ENCODE measurements at regions not wholly inside any gene's neighbourhood (a gene's known extent, or its start where the extent isn't known, plus 50 kb on each side); places are given as distances from the start of the nearest gene placed in this dataset.
"Not testable (repeated sequence)": the region's sequence is repeated elsewhere in the genome, so short reads cannot be mapped to it uniquely, and the experiment has no call there.

DNA sequence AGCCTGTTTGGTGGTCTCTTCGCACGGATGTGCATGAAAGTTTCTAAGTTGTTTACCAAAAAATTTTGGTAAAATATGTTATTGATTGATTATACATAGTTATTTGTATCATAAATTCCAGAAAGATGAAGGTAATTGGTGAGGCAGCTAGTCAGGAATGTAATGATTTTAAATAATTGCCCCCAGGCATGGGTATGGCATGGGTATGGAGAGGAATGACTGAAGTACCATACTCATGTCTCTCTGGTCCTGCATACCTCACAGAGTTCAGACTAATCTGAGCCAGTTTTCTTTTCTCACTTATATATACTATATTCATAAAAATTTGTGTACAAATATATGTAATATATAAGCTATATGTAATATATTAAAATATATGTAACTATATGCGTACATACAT, 329.0 kb upstream of the TECRL start:
- no peak for DNase-seq (ENCODE audit: low read depth in 3 of 3, low spot score in 2 of 3)

DNA sequence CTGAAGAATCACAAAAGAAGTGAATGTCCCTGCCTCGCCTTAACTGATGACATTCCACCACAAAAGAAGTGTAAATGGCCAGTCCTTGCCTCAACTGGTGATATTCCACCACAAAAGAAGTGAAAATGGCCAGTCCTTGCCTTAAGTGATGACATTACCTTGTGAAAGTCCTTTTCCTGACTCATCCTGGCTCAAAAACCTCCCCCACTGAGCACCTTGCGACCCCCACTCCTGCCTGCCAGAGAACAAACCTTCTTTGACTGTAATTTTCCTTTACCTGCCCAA, 328.5 kb upstream of the TECRL start:
- not testable (repeated sequence) for DNase-seq (ENCODE audit: low read depth in 3 of 3, low spot score in 2 of 3)

DNA sequence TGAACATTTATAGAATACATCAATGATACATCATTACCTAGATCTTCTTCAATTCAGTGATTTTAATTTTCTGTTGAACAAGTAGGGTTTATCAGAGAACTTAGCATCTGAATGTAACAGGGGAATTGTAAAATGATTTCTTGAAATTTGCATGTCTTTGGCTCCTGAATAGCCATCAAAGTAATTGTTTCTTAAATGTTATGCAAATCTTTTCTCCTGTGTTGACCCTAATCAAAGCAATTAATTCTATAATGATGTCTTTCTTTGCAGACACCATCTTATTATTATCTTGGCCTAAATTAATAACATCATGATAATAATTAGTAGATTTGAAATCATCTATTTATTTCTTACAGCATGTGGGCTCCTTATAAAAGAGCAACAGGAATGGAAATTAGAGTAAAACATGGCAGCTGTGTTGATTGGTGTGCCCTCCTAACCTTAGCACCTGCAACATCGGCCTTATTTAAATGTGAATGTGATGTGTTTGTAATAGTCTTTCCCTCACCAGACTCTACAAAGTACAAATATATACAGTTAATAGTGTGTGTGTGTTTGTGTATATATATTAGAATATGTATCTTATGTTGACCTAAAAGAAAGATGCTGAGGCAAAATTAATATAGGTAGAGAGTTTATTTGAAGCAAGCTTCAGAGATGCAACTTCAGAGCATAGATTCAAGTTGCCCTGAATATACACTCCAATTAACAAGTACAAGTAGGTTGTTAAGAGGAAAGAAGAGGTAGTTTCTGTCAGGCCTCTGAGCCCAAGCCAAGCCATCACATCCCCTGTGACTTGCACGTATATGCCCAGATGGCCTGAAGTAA, 328.0 kb upstream of the TECRL start:
- no peak for DNase-seq (ENCODE audit: low read depth in 3 of 3, low spot score in 2 of 3)

DNA sequence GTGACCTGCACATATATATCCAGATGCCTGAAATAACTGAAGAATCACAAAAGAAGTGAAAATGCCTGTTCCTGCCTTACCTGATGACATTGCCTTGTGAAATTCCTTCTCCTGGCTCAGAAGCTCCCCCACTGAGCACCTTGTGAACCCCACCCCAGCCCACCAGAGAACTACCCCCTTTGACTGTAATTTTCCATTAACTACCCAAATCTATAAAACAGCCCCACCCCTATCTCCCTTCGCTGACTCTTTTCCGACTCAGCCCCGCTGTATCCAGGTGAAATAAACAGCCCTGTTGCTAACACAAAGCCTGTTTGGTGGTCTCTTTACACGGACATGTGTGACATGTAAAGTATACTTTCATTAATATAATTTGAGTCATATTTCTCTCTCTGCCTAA, 320.3 kb upstream of the TECRL start:
- DNase-seq (ENCODE audit: low read depth in 3 of 3, low spot score in 2 of 3): no peak

DNA sequence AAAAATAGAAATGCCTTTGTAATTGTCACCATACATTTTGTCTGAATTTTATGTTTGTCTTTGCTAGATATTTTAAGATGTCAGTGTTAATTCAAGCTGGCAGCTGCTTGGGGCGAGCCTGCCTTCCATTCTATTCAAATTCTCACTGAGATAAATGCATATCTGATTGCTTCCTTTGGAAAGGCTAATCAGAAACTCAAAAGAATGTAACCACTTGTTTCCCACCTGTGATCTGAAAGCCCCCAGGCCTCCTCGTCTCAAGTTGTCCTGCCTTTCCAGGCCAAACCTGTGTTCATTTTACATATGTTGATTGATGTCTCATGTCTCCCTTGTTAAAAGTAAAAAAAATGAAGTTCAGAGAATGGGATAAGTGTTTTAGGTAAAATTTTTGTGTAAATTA, 318.7 kb upstream of the TECRL start:
- DNase-seq (ENCODE audit: low read depth in 3 of 3, low spot score in 2 of 3): no peak

DNA sequence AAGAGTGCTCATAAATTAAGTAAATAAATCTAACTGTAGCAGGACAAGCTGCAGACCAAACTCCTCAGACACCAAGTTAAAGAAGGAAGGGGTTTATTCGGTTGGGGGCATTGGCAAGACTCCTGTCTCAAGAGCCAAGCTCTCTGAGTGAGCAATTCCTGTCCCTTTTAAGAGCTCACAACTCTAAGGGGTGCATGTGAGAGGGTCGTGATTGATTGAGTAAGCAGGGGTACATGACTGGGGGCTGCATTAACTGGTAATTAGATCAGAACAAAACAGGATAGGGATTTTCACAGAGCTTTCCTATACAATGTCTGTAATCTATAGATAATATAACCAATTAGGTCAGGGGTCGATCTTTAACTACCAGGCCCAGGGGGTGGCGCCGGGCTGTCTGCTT, 318.1 kb upstream of the TECRL start:
- DNase-seq (ENCODE audit: low read depth in 3 of 3, low spot score in 2 of 3): not testable (repeated sequence)

DNA sequence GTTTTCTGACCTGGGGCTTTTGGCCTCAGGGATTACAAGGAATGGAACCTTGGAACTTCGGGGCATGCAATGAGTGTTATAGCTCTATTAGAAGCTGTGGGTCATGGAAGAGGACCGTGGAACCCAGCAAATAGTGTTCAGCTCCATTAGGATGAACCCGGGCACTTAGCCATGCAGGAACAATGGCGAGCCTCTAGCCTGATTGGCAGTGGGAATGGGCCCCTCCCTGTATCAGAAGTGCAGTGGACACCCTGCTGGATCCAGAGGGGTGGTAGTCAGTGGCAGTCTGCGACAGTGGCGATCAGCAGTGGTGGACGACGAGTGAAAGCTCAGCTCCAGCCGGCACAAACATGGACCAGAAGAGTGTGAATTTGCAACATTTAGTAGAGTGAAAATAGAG, 315.4 kb upstream of the TECRL start:
- no peak for DNase-seq (ENCODE audit: low read depth in 3 of 3, low spot score in 2 of 3)

DNA sequence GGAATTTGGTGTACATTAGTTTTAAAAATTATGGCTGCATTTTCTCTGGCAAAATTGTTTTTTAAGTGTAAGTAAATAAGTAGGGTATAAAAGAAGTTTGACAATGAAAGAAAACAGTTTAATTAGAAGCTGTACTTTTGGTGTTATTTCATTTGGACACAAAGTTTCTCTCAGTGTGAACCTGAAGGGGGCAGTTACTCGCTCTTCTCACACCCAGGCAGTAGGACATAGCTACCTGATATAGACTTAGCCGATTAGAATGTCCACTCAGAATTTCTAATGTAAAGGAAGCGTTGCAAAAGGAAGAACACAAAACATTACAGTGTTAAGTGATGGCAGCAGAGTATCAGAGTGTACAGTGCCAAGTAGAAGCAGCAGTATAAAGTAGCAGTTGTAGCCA, 311.9 kb upstream of the TECRL start:
- no peak for DNase-seq (ENCODE audit: low read depth in 3 of 3, low spot score in 2 of 3)

DNA sequence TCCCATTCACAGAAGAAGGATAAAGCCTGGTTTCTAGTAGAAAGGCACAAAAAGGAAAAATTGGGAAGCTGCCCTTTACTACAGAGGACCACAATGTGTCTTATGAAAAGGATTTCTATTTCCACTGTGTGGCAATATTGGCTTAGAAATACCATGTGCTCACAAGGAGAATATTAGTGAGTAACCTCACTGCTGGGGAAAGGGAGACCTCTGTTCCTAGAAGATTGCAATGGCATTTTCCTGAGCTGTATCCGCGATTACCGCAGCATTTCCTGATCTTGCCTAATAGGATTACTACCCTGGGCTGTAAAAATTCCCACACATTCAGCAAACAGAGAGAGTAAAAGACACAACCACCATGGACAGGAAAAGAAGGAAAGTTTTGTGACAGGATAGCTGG, 308.8 kb upstream of the TECRL start:
- DNase-seq (ENCODE audit: low read depth in 3 of 3, low spot score in 2 of 3): no peak

DNA sequence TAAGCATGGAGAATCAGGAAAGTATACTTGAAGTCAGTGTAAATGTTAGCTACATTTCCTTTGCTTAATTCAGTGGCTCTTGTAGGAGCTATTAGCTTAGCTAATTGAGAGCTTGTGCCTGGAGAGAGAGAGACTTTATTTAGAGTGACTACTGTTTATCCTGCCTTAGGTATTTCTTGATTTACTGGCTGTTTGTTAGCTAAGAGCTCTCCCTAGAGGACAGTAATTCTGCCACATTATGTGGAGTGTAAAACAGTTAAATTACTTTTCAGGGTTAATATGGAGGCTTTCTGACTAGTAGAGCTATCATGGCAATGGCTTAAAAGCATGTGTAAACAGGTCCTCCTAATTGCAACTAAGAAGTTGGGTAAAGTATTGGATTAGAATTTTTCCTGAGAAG, 306.5 kb upstream of the TECRL start:
- no peak for DNase-seq (ENCODE audit: low read depth in 3 of 3, low spot score in 2 of 3)

DNA sequence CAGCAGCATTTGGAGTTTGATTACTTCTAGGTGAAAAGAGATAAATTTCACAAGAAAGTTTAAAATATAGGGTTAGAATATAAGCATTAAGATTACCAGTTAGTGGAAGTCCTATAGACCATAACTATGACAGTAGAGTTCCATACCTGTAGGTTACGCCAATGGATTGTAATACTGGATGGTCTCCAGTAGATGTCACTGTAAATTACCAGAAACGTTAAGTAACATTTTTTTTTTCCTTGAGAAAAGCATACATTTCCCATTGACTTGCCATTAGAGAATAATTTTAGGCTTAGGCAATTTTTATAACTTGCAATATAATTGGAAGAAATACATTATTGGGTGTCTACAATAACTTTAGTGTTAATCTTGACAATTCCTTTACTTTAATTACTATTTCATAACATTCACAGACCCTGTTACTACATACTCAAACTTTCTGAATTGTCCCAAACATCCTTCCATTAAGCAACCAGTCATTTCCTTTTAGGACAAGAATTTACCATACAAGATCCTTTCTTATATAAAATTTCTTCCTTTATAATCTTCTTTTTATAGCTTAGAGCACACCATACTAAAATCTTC, 304.1 kb upstream of the TECRL start:
- no peak for DNase-seq (ENCODE audit: low read depth in 3 of 3, low spot score in 2 of 3)

DNA sequence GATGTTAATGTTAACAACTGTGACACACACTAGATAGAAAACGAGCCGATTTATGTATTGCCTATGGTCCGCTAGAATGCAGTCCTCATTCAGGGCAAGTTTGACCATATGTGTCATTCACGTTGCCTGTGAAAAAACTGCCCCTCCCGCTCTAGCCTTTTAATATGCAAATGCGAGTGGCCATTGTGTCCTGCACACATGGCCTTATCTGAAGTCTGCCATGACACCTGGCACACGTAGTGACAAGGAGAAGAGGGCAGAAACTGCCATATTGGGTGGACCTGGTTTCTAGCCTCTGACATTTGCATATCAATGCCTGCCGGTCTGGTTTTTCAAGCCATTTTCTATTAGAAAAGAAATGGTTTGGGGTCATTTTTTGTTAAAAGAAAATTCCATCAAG, 303.3 kb upstream of the TECRL start:
- DNase-seq (ENCODE audit: low read depth in 3 of 3, low spot score in 2 of 3): no peak

DNA sequence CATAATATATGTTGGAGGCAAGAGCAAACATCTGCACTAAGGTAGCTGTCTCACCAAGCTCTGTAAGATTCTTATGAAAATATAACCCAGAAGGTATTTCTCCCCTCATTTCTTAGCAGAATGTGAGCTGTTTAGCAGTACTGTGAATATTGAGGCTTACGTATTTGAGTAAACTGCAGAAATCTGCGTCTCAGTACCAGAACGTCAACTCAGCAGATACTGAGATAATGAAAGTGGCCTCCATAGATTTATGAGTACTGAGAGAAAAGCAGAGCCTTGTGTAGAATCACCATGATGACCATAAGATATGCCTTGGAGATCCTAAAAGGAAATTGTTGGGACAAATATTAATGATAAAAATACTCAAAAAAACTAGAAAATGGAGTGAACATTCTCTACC, 296.7 kb upstream of the TECRL start:
- no peak for DNase-seq (ENCODE audit: low read depth in 3 of 3, low spot score in 2 of 3)

DNA sequence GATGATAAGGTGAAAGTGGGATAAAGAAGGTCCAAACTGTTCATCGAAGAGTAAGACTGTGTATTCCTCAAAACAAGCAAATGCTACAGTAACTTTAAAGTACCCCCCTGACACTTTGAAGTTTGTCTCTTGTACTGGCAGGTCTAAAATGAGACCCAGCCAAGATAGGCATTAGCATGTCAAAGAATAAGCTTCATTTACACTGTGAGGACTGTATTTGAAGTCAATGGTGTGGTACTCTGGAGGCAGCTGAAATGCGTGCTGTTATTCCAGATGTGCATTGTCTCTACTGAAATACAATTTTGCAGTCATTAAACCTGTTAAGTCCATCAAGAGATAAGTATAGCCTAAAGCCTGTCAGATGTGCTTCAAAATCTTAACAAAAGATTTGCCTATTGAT, 288.9 kb upstream of the TECRL start:
- DNase-seq (ENCODE audit: low read depth in 3 of 3, low spot score in 2 of 3): no peak

DNA sequence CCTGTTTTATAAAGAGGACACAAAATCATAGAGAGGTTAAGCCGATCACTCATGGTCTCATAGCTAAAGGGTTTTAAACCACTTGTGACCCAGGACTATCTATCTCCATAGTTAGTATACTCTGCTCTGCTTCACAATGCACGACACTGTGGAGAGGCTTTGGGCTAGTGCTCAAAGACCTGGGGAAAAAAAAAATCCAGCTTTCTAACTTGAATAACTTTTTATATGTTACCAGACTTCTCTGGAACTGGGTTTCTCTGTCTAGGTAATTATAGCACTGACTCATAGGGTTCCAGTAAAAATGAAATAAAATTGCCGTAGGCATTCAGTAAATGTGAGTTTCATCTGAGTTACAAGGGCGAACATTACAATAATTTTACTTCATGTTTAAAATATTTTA, 273.7 kb upstream of the TECRL start:
- no peak for DNase-seq (ENCODE audit: low read depth in 3 of 3, low spot score in 2 of 3)

DNA sequence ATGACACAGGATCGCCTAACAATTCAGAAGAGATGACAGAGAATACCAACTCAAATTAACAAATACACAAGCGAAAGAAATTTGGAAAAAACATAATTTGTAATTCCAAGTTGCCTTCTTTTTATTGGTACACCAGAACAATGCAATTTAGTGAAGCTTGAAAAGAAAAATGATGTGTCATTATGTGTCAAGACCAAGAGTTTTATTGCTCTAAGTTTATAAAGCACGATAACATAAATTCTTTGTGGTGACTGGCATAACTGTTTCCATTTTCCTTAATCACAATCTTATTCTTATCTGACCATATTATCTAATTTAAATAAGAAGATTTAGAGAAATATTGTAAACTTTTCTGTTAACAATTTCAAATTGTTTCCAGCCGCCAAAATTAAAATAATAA, 273.2 kb upstream of the TECRL start:
- no peak for DNase-seq (ENCODE audit: low read depth in 3 of 3, low spot score in 2 of 3)

DNA sequence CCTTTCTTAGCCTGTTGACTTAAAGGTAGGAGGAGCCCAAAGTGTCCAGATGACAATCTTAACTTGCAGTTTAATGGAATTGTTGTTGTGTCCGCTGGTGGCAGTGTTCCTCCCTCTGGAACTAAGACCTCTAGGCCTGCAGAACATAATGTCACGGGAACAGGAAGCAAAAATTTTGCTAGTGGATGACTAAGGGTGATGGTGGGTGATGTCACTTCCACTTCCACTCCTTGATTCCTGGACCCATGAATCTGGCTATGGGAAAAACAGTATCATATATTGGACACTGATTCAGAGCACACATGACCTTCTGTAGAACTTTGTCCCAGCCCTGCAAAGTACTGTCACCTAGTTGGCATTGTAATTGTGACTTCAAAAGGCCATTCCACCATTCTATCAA, 263.9 kb upstream of the TECRL start:
- DNase-seq (ENCODE audit: low read depth in 3 of 3, low spot score in 2 of 3): not testable (repeated sequence)

DNA sequence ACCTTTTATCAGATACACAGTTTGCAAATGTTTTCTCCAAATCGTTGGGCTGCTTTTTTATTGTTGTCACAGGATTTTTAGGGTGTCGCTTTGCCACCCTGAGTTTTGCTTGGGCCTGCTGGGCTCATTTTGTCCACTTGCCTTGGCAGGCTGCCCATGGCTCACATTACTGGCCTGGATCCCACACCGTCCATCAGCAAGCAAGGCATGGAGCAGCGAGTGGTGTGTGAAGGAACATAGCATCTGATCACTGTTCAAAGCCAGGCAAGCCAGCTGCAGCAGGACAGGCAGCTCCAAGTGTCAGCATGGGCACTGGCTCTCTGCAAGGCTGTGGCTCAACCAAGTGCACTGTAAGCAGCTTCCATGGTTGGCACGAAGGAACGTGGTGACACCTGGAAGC, 261.4 kb upstream of the TECRL start:
- no peak for DNase-seq (ENCODE audit: low read depth in 3 of 3, low spot score in 2 of 3)

DNA sequence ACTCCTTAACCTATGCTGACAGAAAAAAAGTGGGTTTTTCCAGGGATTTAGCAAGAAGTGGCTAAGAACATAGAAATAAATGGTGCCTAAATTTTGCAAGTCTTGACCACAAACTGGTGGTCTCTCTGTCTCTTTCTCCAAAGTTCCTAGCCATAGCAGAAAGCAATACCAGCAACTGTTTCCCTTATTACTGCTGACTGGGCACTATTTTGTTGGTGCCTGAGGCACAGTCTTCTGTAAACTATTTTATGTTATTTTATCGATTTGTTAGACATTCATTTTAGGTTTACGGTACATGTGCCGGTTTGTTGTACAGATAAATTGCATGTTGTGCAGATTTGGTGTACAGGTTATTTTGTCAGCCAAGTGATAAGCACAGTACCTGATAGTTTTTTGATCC, 234.6 kb upstream of the TECRL start:
- no peak for DNase-seq (ENCODE audit: low read depth in 3 of 3, low spot score in 2 of 3)

DNA sequence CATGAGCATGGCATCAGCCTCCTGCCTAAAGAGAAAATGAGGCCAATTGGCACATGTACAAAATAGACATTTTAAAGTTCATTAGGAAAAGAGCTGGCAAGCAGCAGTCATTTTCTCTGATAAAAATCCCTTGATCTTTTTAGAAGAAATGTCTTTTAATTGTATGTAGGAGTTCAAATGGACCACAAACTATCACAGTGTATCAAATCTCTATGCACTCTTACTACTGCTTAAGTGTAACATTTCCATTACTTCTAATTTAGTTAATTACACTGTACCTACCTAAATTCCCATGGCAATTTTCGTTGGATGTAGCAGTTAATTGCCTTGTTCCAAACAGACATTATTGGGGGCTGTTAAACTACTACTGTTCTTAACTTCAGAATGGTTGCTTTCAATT, 233.7 kb upstream of the TECRL start:
- no peak for DNase-seq (ENCODE audit: low read depth in 3 of 3, low spot score in 2 of 3)

DNA sequence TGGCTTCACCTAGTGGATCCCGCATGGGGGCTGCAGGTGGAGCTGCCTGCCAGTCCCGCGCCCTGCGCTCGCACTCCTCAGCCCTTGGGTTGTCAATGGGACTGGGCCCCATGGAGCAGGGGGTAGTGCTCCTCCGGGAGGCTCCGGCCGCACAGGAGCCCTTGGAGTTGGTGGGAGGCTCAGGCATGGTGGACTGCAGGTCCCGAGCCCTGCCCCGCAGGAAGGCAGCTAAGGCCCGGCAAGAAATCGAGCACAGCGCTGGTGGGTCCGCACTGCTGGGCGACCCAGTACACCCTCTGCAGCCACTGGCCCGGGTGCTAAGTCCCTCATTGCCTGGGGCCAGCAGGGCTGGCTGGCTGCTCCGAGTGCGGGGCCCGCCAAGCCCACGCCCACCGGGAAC, 231.2 kb upstream of the TECRL start:
- DNase-seq (ENCODE audit: low read depth in 3 of 3, low spot score in 2 of 3): not testable (repeated sequence)

DNA sequence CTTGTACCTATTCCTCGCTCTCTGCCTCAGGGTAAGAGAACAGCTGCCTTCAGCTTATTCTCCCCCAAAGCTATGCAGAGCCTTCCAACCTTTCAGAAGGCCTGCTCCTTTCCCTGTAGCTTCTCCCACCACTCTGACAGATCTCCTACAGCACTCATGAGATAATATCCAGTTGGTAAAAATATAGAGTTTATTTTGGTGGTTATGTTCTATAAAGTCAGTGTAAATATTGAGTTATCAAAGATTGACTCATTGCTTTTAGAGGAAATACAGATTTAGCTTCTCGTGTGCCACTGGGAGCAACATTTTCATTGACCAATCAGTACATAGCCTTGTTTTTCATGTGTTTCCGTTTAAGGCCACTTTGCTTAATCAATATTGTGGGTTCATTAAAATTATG, 216.2 kb upstream of the TECRL start:
- no peak for DNase-seq (ENCODE audit: low read depth in 3 of 3, low spot score in 2 of 3)

DNA sequence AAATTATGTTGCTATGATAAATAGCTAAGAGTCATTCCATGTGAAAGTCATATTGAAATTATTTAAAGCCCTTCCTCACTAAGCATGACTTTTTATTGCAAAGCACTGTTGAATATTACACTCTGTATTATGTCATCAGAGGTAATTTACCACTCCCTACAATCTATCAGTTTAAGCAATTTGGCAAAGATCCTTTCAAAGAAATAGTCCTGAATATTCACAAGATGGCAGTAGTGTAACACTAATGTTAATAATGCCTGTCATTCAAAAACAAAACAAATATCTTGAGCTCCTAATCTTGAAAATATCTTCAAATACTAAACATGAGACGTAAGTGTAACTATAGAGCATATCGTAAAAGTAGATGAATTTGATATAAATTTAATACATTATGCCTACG, 208.6 kb upstream of the TECRL start:
- no peak for DNase-seq (ENCODE audit: low read depth in 3 of 3, low spot score in 2 of 3)
